HEK293T (cell line): ENCODE measurements at regions not wholly inside any gene's neighbourhood (a gene's known extent, or its start where the extent isn't known, plus 50 kb on each side); places are given as distances from the start of the nearest gene placed in this dataset.

ENCODE experiments used
- ARNT ChIP-seq: fragments of 450-650 bp; IDR thresholded peaks from 2 replicates; pipeline ENCODE4 v1.6.1; 2017; ENCODE audit warnings: mild to moderate bottlenecking
- FOXK2 ChIP-seq: fragments of 450-650 bp; IDR thresholded peaks from 2 replicates; pipeline ENCODE4 v1.6.1; 2016; ENCODE audit warnings: mild to moderate bottlenecking
- HDGF ChIP-seq: fragments of 450-650 bp; IDR thresholded peaks from 2 replicates; pipeline ENCODE4 v1.6.1; 2017; ENCODE audit warnings: antibody characterized with exemption, borderline replicate concordance
- LEF1 ChIP-seq: fragments of 450-650 bp; IDR thresholded peaks from 2 replicates; pipeline ENCODE4 v1.6.1; 2017; ENCODE audit warnings: mild to moderate bottlenecking, borderline replicate concordance
- SUZ12 ChIP-seq: fragments of 450-650 bp; IDR thresholded peaks from 2 replicates; pipeline ENCODE4 v1.6.1; 2016; ENCODE audit warnings: mild to moderate bottlenecking
- ZNF384 ChIP-seq: fragments of 450-650 bp; IDR thresholded peaks from 2 replicates; pipeline ENCODE4 v1.6.1; 2016

- TF ChIP-seq ZNF384 (no peak), SUZ12 (no peak), ARNT (no peak), FOXK2 (no peak), LEF1 (no peak), HDGF (no peak)
Observed at GRCh38 chr11:69205743-69206612, 50.2 kb downstream of the SMIM38 start.
